Astrocyte (in vitro differentiated cells and primary cell): ENCODE measurements at regions not wholly inside any gene's neighbourhood (a gene's known extent, or its start where the extent isn't known, plus 50 kb on each side); places are given as distances from the start of the nearest gene placed in this dataset.
A peak's percentile ranks its signal among the peaks of the same experiment; 100 is the strongest.

Source experiments
- DNase-seq: peaks from one replicate; pipeline ENCODE4 v3.0.0-alpha.2; 2010; ENCODE audit warnings: low read depth
- FAIRE-seq: peaks from 2 replicates; lab custom pipeline; 2011; peaks lifted over from hg19 to GRCh38; lab: Jason Lieb, UNC
- H2AFZ ChIP-seq: 2 replicates; pipeline ENCODE4 v1.6.0; 2012; ENCODE audit warnings: low read depth, low read length, inconsistent platforms
- H3K27ac ChIP-seq: 2 replicates; pipeline ENCODE4 v1.5.1; 2011; ENCODE audit warnings: low read depth, low read length, inconsistent platforms
- H3K27me3 ChIP-seq: 2 replicates; pipeline ENCODE4 v1.6.0; 2011; ENCODE audit warnings: low read length, inconsistent platforms; ENCODE audit not compliant: insufficient read depth
- H3K36me3 ChIP-seq: 2 replicates; pipeline ENCODE4 v1.5.1; 2011; ENCODE audit warnings: low read length, inconsistent platforms; ENCODE audit not compliant: insufficient read depth
- H3K4me1 ChIP-seq: 2 replicates; pipeline ENCODE4 v1.5.1; 2011; ENCODE audit warnings: low read length, inconsistent platforms; ENCODE audit not compliant: insufficient read depth
- H3K4me2 ChIP-seq: 2 replicates; pipeline ENCODE4 v1.6.0; 2012; ENCODE audit warnings: low read length, inconsistent platforms
- H3K4me3 ChIP-seq: 2 replicates; pipeline ENCODE4 v1.5.1; 2011; ENCODE audit warnings: low read depth, mild to moderate bottlenecking, low read length, inconsistent platforms; ENCODE audit not compliant: insufficient read depth
- H3K79me2 ChIP-seq: 2 replicates; pipeline ENCODE4 v1.6.0; 2012; ENCODE audit warnings: mild to moderate bottlenecking, low read length, inconsistent platforms; ENCODE audit not compliant: insufficient read depth
- H3K9ac ChIP-seq: 2 replicates; pipeline ENCODE4 v1.6.0; 2012; ENCODE audit warnings: mild to moderate bottlenecking, low read length, inconsistent platforms
- H3K9me3 ChIP-seq: 2 replicates; pipeline ENCODE4 v1.5.1; 2012; ENCODE audit warnings: low read depth, mild to moderate bottlenecking, low read length, inconsistent platforms; ENCODE audit not compliant: insufficient read depth
- H4K20me1 ChIP-seq: 2 replicates; pipeline ENCODE4 v1.6.0; 2012; ENCODE audit warnings: low read length, inconsistent platforms; ENCODE audit not compliant: insufficient read depth
- H3K27ac Mint-ChIP-seq: one replicate; pipeline ENCODE4 v1.8.0; 2021; ENCODE audit warnings: mild to moderate bottlenecking, mixed read lengths; ENCODE audit not compliant: unreplicated experiment
- H3K27me3 Mint-ChIP-seq: one replicate; pipeline ENCODE4 v1.8.0; 2021; ENCODE audit warnings: low read depth, mixed read lengths; ENCODE audit not compliant: unreplicated experiment
- H3K36me3 Mint-ChIP-seq: one replicate; pipeline ENCODE4 v1.8.0; 2021; ENCODE audit warnings: low read depth, mixed read lengths; ENCODE audit not compliant: unreplicated experiment
- H3K4me1 Mint-ChIP-seq: one replicate; pipeline ENCODE4 v1.8.0; 2021; ENCODE audit warnings: low read depth, mixed read lengths; ENCODE audit not compliant: unreplicated experiment
- H3K4me3 Mint-ChIP-seq: one replicate; pipeline ENCODE4 v1.8.0; 2021; ENCODE audit warnings: mild to moderate bottlenecking, moderate library complexity, mixed read lengths; ENCODE audit not compliant: unreplicated experiment
- H3K9me3 Mint-ChIP-seq: one replicate; pipeline ENCODE4 v1.8.0; 2021; ENCODE audit warnings: mild to moderate bottlenecking, mixed read lengths; ENCODE audit not compliant: unreplicated experiment
- EZH2 ChIP-seq: IDR thresholded peaks from 2 replicates; pipeline ENCODE4 v1.6.1; 2012; ENCODE audit warnings: mild to moderate bottlenecking, low read length, inconsistent platforms; ENCODE audit not compliant: insufficient read depth
- TF ChIP-seq, protein P1 (sequence below): IDR thresholded peaks from 2 replicates; pipeline ENCODE4 v1.5.1; 2011; ENCODE audit warnings: low read depth, mild to moderate bottlenecking, inconsistent platforms, low read length, moderate library complexity; ENCODE audit not compliant: insufficient read depth

DNA sequence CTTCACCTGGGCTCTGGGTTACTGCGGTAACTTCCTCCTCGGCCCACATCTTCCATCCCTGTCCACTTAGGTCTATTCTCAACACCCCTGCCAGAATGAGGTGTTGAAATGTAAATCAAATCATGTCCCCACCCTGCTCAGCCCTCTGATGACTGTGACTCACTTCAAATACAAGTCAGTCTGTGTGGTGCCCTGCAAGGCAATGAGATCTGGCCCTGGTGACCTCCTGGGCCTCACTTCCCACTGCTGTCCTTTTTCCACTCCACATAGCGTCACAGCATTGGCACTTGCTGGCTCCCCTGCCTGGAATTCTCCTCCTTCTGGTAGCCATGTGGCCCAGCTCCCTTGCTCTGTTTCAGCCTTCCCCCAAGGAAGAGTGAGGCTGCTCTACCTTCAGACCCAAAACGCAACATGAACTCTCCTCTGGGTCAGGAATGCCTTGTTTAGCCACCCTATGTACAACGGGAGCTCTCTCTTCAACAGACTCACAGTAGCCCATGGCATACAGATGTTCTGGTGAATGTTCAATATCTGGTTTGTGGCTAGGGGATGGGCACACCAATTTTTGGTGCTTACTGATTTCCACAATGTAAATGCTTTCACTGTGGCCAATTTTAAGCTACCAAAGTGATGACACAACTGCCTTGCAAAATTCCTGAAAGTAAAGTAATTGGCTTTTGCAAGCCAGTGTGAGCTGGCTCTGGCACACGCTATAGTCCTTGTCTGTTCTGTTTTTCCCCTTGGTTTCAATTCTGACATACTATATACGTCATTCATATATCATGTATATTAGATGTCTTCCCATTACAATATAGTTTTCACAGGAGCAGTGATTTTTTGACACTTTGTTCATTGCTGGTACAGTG is 550.3 kb upstream of the HS6ST1 start:
- peak overlapping the region; percentile 23 for H3K4me2 ChIP-seq
- no peaks in the 10 kb centered on the region for H3K9me3 ChIP-seq
- peaks cover 4% of the 10 kb centered on the region for H3K4me1 ChIP-seq
- no peak overlapping the region for H3K4me3 ChIP-seq
- H3K79me2 ChIP-seq: no peaks in the 10 kb centered on the region
- FAIRE-seq (no peak), DNase-seq (peak; percentile 36)
- Mint-ChIP-seq H3K27me3 (no peaks in the 10 kb centered on the region), H3K4me3 (no peak overlapping the region), H3K9me3 (peaks cover 1% of the 10 kb centered on the region), H3K4me1 (peaks cover 11% of the 10 kb centered on the region), H3K36me3 (no peaks in the 10 kb centered on the region), H3K27ac (no peak overlapping the region)
- no peaks in the 10 kb centered on the region for H3K27me3 ChIP-seq
- peak overlapping the region; percentile 36 for H3K27ac ChIP-seq
- H3K9ac ChIP-seq: no peak overlapping the region
- H3K36me3 ChIP-seq: no peaks in the 10 kb centered on the region
- TF ChIP-seq, protein P1, sequence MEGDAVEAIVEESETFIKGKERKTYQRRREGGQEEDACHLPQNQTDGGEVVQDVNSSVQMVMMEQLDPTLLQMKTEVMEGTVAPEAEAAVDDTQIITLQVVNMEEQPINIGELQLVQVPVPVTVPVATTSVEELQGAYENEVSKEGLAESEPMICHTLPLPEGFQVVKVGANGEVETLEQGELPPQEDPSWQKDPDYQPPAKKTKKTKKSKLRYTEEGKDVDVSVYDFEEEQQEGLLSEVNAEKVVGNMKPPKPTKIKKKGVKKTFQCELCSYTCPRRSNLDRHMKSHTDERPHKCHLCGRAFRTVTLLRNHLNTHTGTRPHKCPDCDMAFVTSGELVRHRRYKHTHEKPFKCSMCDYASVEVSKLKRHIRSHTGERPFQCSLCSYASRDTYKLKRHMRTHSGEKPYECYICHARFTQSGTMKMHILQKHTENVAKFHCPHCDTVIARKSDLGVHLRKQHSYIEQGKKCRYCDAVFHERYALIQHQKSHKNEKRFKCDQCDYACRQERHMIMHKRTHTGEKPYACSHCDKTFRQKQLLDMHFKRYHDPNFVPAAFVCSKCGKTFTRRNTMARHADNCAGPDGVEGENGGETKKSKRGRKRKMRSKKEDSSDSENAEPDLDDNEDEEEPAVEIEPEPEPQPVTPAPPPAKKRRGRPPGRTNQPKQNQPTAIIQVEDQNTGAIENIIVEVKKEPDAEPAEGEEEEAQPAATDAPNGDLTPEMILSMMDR: no peak
- TF ChIP-seq EZH2: no peak
- peak overlapping the region; percentile 1 for H2AFZ ChIP-seq
- no peaks in the 10 kb centered on the region for H4K20me1 ChIP-seq

DNA sequence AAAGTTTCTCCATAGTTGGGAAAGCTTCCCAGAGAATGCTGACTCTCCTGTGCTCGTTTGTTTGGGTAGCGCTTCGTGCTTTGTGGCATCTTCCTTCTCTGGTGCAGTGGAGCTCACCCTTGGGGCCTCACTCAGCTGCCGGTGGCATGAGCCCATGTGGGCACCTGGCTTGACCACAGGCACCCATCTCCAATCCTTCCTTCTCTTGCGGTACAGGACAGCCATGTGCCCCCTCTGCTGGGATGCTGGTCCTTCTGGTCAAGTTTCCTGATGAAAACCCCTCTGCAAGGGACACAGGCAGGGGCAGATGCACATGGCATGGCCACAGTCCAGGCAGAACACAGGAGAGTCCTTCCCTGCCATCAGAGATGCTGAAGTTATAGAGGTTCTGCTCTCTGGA is 555.9 kb upstream of the HS6ST1 start:
- H3K9ac ChIP-seq: no peak overlapping the region
- no peaks in the 10 kb centered on the region for H3K79me2 ChIP-seq
- Mint-ChIP-seq H3K4me3 (no peak overlapping the region), H3K4me1 (peaks cover 33% of the 10 kb centered on the region), H3K27me3 (no peaks in the 10 kb centered on the region), H3K36me3 (no peaks in the 10 kb centered on the region), H3K9me3 (peaks cover 9% of the 10 kb centered on the region), H3K27ac (no peak overlapping the region)
- H3K9me3 ChIP-seq: no peaks in the 10 kb centered on the region
- FAIRE-seq (no peak), DNase-seq (no peak)
- no peak overlapping the region for H3K4me3 ChIP-seq
- no peak overlapping the region for H2AFZ ChIP-seq
- H3K4me1 ChIP-seq: no peaks in the 10 kb centered on the region
- no peak overlapping the region for H3K4me2 ChIP-seq
- no peak for TF ChIP-seq EZH2
- TF ChIP-seq, protein P1: no peak
- H3K36me3 ChIP-seq: no peaks in the 10 kb centered on the region
- H4K20me1 ChIP-seq: no peaks in the 10 kb centered on the region
- H3K27ac ChIP-seq: no peak overlapping the region
- H3K27me3 ChIP-seq: no peaks in the 10 kb centered on the region
